ENCODE measurements at regions not wholly inside any gene's neighbourhood (a gene's known extent, or its start where the extent isn't known, plus 50 kb on each side); places are given as distances from the start of the nearest gene placed in this dataset.

DNA sequence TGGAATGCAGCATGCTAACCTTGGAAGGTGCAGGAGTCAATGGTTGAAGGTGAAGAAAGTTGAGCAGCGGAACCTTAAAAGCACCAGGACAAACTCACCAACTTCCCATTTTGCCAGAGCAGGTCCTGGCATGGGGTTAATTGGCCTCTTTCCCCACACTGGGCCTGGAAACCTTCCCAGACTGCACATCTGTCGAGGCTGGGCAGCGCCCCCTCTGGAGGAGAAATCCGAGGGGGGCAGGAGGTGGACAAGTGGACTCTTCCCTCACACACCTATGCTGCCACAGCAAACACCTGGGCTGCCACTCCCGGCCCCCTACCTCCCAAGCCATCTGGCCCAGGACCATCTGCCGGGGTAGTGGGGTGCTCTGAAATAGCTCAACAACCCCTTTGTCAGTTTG lies 232.4 kb downstream of the CBLN1 start:
- TF ChIP-seq, protein P1, sequence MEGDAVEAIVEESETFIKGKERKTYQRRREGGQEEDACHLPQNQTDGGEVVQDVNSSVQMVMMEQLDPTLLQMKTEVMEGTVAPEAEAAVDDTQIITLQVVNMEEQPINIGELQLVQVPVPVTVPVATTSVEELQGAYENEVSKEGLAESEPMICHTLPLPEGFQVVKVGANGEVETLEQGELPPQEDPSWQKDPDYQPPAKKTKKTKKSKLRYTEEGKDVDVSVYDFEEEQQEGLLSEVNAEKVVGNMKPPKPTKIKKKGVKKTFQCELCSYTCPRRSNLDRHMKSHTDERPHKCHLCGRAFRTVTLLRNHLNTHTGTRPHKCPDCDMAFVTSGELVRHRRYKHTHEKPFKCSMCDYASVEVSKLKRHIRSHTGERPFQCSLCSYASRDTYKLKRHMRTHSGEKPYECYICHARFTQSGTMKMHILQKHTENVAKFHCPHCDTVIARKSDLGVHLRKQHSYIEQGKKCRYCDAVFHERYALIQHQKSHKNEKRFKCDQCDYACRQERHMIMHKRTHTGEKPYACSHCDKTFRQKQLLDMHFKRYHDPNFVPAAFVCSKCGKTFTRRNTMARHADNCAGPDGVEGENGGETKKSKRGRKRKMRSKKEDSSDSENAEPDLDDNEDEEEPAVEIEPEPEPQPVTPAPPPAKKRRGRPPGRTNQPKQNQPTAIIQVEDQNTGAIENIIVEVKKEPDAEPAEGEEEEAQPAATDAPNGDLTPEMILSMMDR (IDR thresholded peaks at IDR 0.05) = no peak
- TF ChIP-seq POLR2A (IDR thresholded peaks at IDR 0.05) = no peak
